ENCODE measurements at regions not wholly inside any gene's neighbourhood (a gene's known extent, or its start where the extent isn't known, plus 50 kb on each side); places are given as distances from the start of the nearest gene placed in this dataset.

- TF ChIP-seq CTCF (IDR thresholded peaks at IDR 0.05) (no peak), POLR2A (IDR thresholded peaks at IDR 0.05) (no peak)
Measured at GRCh38 chr7:91778416-91778815, 102.1 kb downstream of the MTERF1 start.

Data from stomach (tissue), 4 donors.